ENCODE measurements at regions not wholly inside any gene's neighbourhood (a gene's known extent, or its start where the extent isn't known, plus 50 kb on each side); places are given as distances from the start of the nearest gene placed in this dataset.
A peak's percentile ranks its signal among the peaks of the same experiment; 100 is the strongest.

- Mint-ChIP-seq H3K4me3 (no peak overlapping the region), H3K4me1 (no peaks in the 10 kb centered on the region), H3K9me3 (peaks cover 0 to under 1% (median 0%) of the 10 kb centered on the region in 7 donors), H3K27ac (no peak overlapping the region), H3K36me3 (no peaks in the 10 kb centered on the region), H3K27me3 (peaks cover 11 to 29% (median 24%) of the 10 kb centered on the region in 3 donors)
- ATAC-seq (ENCODE audit: low read depth in 2 of 2) (no peak), DNase-seq (no peak)
Measured at GRCh38 chr13:24035411-24035810, 125.1 kb upstream of the SPATA13 start.

- Mint-ChIP-seq H3K27ac (no peak overlapping the region), H3K27me3 (peaks cover 9 to 23% (median 22%) of the 10 kb centered on the region in 3 donors), H3K36me3 (no peaks in the 10 kb centered on the region), H3K4me3 (no peak overlapping the region), H3K9me3 (no peaks in the 10 kb centered on the region), H3K4me1 (no peaks in the 10 kb centered on the region)
- ATAC-seq (ENCODE audit: low read depth in 2 of 2) (no peak), DNase-seq (no peak)
Measured at GRCh38 chr13:24036115-24036514, 124.4 kb upstream of the SPATA13 start.

DNA sequence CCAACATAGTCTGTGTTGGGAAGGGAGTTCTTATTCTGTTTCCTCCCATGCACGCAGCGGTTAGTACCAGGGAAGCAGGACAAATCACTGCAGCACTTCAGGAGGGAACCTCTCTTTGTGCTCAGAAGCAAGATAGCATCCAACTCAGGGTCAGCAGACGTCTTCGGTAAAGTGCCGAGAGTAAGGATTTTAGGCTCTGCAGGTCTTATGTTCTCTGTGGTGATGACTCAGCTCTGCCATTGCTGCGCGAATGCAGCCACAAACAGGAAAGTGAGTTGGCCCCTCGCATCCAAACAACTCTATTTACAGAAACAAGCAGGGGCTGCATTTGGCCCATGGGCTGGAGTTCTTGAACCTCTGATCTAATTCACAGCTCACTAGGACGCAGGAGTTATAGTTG, 122.1 kb upstream of the SPATA13 start:
- H3K9me3 Mint-ChIP-seq, result no peaks in the 10 kb centered on the region
- ATAC-seq (ENCODE audit: low read depth in 2 of 2) (no peak), DNase-seq (no peak)
- no peak overlapping the region for H3K4me3 Mint-ChIP-seq
- H3K27me3 Mint-ChIP-seq, result peaks cover 0 to 18% (median 12%) of the 10 kb centered on the region in 3 donors
- H3K27ac Mint-ChIP-seq, result peak overlapping the region in 1 of 6 donors; percentile 34
- no peaks in the 10 kb centered on the region for H3K36me3 Mint-ChIP-seq
- H3K4me1 Mint-ChIP-seq, result no peaks in the 10 kb centered on the region

GRCh38 chr13:24038841-24039330, 121.6 kb upstream of the SPATA13 start:
- Mint-ChIP-seq H3K4me1 (no peaks in the 10 kb centered on the region), H3K36me3 (no peaks in the 10 kb centered on the region), H3K27ac (peak overlapping the region in 1 of 6 donors; percentile 34), H3K27me3 (peaks cover 0 to 16% (median 12%) of the 10 kb centered on the region in 3 donors), H3K9me3 (no peaks in the 10 kb centered on the region), H3K4me3 (no peak overlapping the region)
- DNase-seq (no peak), ATAC-seq (ENCODE audit: low read depth in 2 of 2) (no peak)

DNA sequence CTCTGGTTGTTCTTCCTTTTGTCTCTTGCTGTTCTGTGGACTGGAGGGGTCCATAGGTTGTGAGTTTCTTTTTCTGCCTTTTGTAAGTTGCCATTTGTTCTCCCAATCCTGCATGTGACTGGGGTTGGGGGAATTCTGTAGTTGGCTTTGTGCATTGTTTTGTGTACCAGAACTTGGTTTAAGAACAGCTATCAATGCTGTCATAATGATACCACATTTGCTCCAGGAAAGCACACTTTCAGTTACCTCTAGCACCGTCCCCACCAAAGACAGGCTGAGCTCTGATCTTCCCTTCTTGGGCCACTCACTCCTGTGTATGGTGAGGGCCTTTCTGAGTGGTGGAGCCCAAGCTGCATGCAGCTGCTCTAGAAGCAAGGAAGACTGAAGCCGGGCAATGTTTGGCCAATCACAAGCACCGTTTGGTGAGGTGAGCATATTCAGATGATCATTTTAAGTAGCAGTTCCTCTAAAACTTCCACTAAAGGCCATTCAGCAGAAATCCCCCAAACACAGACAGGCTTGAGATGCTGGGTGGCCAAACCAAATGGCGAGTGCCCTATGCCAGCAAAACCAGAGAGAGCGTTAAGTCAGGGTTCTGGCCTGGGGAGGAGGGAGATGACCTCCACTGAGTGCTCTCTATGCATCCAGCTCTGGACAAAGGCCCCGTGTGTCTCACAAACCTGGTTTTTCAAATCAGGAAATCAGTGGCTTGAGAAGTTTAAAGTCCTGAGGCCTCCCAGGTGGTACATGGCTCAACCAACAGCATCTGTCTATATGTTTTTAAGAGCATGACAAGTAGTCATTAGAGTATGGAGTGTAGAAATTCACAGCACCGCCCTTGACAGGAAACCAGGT, 120.7 kb upstream of the SPATA13 start:
- no peaks in the 10 kb centered on the region for H3K4me1 Mint-ChIP-seq
- no peak for DNase-seq
- no peaks in the 10 kb centered on the region for H3K36me3 Mint-ChIP-seq
- H3K9me3 Mint-ChIP-seq, result no peaks in the 10 kb centered on the region
- H3K27ac Mint-ChIP-seq, result no peak overlapping the region
- no peak for ATAC-seq (ENCODE audit: low read depth in 2 of 2)
- no peak overlapping the region for H3K4me3 Mint-ChIP-seq
- H3K27me3 Mint-ChIP-seq, result peaks cover 0 to 12% (median 10%) of the 10 kb centered on the region in 3 donors

- peaks cover 0 to 12% (median 10%) of the 10 kb centered on the region in 3 donors for H3K27me3 Mint-ChIP-seq
Measured at GRCh38 chr13:24040835-24041234, 119.7 kb upstream of the SPATA13 start.

DNA sequence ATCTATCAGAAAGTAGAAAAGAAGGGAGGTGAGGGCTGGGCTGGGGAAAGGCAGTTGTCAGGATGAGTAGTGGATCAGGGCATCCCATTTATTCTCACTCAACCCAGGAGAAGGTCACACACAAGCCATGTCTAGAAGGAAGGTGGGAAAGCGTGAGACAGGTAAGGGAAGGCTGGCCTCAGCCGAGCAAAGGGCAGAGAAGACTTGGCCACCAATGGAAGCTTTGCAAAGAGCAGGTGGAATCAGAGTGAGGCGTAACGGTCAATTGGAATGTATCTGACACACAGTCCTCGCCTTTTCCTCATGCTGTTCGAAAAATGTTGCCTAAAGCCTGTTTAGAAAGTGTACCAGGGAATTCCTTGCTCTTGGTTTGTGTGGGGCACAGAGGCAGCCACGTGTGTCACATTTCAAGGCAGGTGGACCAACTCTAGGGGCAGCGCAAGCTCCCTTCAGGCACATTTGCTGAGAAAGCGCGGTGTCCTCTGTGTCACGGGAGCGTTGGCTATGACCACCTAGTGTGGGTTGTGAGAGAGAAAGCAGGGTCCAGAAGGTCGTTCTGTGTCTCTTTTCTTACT, 118.8 kb upstream of the SPATA13 start:
- peaks cover 0 to 15% (median 7%) of the 10 kb centered on the region in 3 donors for H3K27me3 Mint-ChIP-seq
- H3K9me3 Mint-ChIP-seq, result peaks cover 0 to 8% (median 2%) of the 10 kb centered on the region in 7 donors

More at GRCh38 chr13:24040835-24041234, 119.7 kb upstream of the SPATA13 start:
- H3K9me3 Mint-ChIP-seq, result no peaks in the 10 kb centered on the region
- H3K36me3 Mint-ChIP-seq, result no peaks in the 10 kb centered on the region
- peak overlapping the region in 1 of 6 donors; percentile 16 for H3K27ac Mint-ChIP-seq
- H3K4me1 Mint-ChIP-seq, result no peaks in the 10 kb centered on the region
- no peak overlapping the region for H3K4me3 Mint-ChIP-seq
- no peak for DNase-seq
- no peak for ATAC-seq (ENCODE audit: low read depth in 2 of 2)

DNA sequence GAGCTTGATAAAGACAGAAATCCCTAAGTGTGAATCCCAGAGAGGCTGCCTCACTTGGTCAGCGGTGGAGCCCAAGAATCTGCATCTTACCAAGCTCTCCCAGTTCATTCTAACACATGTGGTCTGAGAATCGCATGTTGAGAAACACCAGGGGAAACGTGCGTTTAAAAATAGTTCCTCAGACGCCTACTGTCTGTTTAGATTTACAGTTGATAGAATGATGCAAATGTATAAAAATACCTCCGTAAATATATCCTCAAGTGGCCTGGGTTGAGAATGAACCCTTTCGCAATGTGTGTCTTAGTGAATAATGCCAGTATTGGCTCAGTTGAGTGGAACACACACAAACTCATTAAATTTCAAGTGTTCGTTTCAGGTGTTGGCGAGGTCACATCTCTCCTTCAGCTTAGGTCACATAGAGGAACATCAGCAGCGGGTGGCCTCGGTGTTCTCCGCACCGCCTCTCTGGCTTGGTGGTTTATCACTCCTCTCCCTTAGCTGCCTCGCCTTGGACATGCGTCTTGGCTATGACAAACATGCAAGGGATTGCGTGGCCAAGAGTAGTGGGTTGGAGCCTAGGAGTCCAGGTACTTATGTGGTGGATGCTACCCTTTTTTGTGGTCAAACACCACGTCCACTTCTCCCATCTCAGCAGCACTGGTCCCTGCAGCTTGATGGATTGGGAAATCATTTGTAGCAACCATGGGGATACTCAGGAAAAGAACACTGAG, 117.6 kb upstream of the SPATA13 start:
- ATAC-seq (ENCODE audit: low read depth in 2 of 2) (no peak), DNase-seq (no peak)
- peaks cover 0 to 20% (median 18%) of the 10 kb centered on the region in 3 donors for H3K27me3 Mint-ChIP-seq
- H3K4me1 Mint-ChIP-seq, result no peaks in the 10 kb centered on the region
- H3K36me3 Mint-ChIP-seq, result peaks cover 12 to 13% of the 10 kb centered on the region in 2 donors
- no peak overlapping the region for H3K27ac Mint-ChIP-seq
- no peak overlapping the region for H3K4me3 Mint-ChIP-seq
- H3K9me3 Mint-ChIP-seq, result peaks cover 0 to 14% (median 4%) of the 10 kb centered on the region in 7 donors

More for the DNA sequence above, 118.8 kb upstream of the SPATA13 start:
- no peak for DNase-seq
- H3K27ac Mint-ChIP-seq, result no peak overlapping the region
- no peaks in the 10 kb centered on the region for H3K4me1 Mint-ChIP-seq
- no peak for ATAC-seq (ENCODE audit: low read depth in 2 of 2)
- H3K36me3 Mint-ChIP-seq, result peaks cover 6 to 7% of the 10 kb centered on the region in 2 donors
- no peak overlapping the region for H3K4me3 Mint-ChIP-seq

- peaks cover 0 to 13% (median 13%) of the 10 kb centered on the region in 3 donors for H3K27me3 Mint-ChIP-seq
- no peak overlapping the region for H3K27ac Mint-ChIP-seq
- DNase-seq (no peak), ATAC-seq (ENCODE audit: low read depth in 2 of 2) (no peak)
- H3K9me3 Mint-ChIP-seq, result peaks cover 0 to 14% (median 4%) of the 10 kb centered on the region in 7 donors
- H3K4me3 Mint-ChIP-seq, result no peak overlapping the region
- H3K4me1 Mint-ChIP-seq, result no peaks in the 10 kb centered on the region
- H3K36me3 Mint-ChIP-seq, result peaks cover 12 to 13% of the 10 kb centered on the region in 2 donors
Measured at GRCh38 chr13:24043590-24044350, 116.8 kb upstream of the SPATA13 start.

GRCh38 chr13:24045597-24045996, 114.9 kb upstream of the SPATA13 start:
- no peak overlapping the region for H3K27ac Mint-ChIP-seq

DNA sequence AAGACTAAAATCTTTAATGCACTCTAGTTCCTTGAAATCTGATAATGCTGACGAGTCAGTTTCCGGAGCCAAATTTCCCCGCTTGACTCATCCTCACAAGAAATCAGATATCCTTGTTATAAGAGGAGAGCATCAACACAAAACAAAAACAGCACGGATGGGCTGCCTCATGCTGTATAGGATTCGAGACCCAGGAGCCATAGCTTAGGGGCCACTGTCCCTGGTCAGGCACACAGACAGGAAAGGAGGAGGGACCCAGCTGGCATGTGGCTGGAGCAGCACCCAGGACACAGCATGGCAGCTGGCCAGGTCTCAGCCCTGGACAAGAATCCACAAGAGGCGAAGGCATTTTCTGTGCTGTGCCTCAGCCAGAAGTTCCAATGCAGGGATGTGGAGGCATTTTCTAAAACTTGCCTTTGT, 110.2 kb upstream of the SPATA13 start:
- Mint-ChIP-seq H3K4me3 (no peak overlapping the region), H3K36me3 (peaks cover 12 to 13% of the 10 kb centered on the region in 2 donors), H3K9me3 (peaks cover 0 to 14% (median 4%) of the 10 kb centered on the region in 7 donors), H3K27me3 (peaks cover 4 to 22% (median 14%) of the 10 kb centered on the region in 3 donors), H3K27ac (no peak overlapping the region), H3K4me1 (peaks cover 5 to 11% (median 10%) of the 10 kb centered on the region in 3 donors)
- DNase-seq, result no peak
- ATAC-seq (ENCODE audit: low read depth in 2 of 2), result no peak

More at GRCh38 chr13:24045597-24045996, 114.9 kb upstream of the SPATA13 start:
- peaks cover 0 to 14% (median 4%) of the 10 kb centered on the region in 7 donors for H3K9me3 Mint-ChIP-seq
- H3K4me1 Mint-ChIP-seq, result no peaks in the 10 kb centered on the region
- DNase-seq, result no peak
- no peak for ATAC-seq (ENCODE audit: low read depth in 2 of 2)
- no peak overlapping the region for H3K4me3 Mint-ChIP-seq
- peaks cover 0 to 12% (median 10%) of the 10 kb centered on the region in 3 donors for H3K27me3 Mint-ChIP-seq
- H3K36me3 Mint-ChIP-seq, result peaks cover 12 to 13% of the 10 kb centered on the region in 2 donors

- Mint-ChIP-seq H3K4me3 (no peak overlapping the region), H3K36me3 (peaks cover 12 to 13% of the 10 kb centered on the region in 2 donors), H3K27me3 (peaks cover 4 to 27% (median 14%) of the 10 kb centered on the region in 3 donors), H3K9me3 (peaks cover 0 to 13% (median 4%) of the 10 kb centered on the region in 7 donors), H3K4me1 (peaks cover 5 to 11% (median 10%) of the 10 kb centered on the region in 3 donors), H3K27ac (no peak overlapping the region)
- ATAC-seq (ENCODE audit: low read depth in 2 of 2) (no peak), DNase-seq (no peak)
Measured at GRCh38 chr13:24050796-24051715, 109.5 kb upstream of the SPATA13 start.

Measured in naive B cell (primary cell).